NCI-H345 treated with DMSO at 0.1 percent for 48 hours (cell line): ENCODE measurements at regions not wholly inside any gene's neighbourhood (a gene's known extent, or its start where the extent isn't known, plus 50 kb on each side); places are given as distances from the start of the nearest gene placed in this dataset.

Experiments used
- DNase-seq: peaks from one replicate; lab custom pipeline; 2025; ENCODE audit not compliant: unreplicated experiment; lab: John Stamatoyannopoulos, UW

GRCh38 chr5:158485604-158486081 is 614.1 kb downstream of the EBF1 start:
- no peak for DNase-seq

- DNase-seq: no peak
Observed at GRCh38 chr5:158485047-158485446, 614.7 kb downstream of the EBF1 start.

GRCh38 chr5:158484150-158484549 is 615.6 kb downstream of the EBF1 start:
- no peak for DNase-seq

- no peak for DNase-seq
Observed at GRCh38 chr5:158483281-158483860, 616.3 kb downstream of the EBF1 start.

GRCh38 chr5:158482125-158482524 is 617.6 kb downstream of the EBF1 start:
- DNase-seq: no peak

DNA sequence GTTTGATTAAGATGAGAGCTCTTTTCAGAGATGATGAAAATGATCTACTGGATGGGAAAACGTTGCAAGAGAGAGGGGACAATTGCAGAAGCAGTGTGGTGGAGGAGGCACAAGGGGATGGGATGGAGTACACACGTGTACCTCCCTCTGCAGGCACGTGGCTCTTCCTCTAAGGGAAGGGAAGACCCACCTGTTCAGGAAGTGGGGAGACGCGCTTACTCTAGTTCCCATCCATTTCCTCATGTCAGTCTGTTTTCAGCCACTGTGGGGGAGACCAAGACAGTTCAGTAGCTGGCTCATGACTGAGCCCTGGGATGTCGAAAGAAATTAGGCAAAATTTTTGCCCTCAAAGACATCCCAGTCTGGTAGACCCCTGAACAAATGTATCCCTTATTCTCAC is 619.2 kb upstream of the CLINT1 start:
- no peak for DNase-seq

DNA sequence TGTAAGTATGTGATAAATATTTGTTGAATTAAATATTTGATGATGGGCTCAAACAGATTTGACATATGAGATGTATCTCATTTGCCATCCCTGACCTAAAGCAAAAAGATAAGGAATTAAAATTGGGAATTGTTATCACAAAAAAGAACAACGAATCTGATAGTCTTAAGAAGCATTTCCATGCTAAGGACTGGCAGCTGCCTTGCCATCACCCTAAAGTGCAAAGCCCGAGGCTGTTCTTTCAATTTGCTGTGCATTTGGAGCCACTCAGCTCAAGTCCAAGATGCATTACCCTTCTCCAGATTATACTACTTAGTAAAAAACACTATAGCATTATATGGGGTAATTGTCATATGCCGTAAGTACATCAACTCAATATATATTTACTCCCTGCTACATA is 618.3 kb upstream of the CLINT1 start:
- no peak for DNase-seq

DNA sequence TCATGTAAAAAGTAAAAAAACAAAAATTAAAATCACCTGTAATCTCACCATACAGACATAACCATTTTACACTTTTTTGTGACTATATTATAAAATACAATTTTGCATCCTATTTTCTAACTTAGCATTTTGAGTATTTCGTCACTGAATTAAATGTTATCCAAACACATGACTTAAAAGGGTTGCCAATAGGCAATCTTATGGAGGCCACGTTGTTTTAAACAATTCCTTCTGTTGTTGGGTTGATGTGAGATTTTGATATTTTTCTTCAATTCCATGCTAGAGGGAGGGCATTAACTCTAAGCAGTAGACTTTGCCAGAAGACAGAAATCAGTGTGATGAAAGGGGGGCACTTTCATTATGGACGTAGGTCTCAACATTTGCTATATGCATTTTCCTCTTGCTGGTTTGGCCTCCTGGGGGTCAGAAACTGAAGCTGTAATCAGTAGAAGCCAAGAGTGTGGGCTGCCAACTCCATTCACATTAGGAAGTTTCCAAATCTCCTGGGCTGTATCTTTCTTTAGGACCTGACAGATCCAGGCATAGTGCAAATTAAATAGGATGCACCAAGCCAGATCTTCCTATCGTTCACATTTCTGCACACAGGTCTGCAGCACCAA is 614.2 kb upstream of the CLINT1 start:
- DNase-seq: no peak

DNA sequence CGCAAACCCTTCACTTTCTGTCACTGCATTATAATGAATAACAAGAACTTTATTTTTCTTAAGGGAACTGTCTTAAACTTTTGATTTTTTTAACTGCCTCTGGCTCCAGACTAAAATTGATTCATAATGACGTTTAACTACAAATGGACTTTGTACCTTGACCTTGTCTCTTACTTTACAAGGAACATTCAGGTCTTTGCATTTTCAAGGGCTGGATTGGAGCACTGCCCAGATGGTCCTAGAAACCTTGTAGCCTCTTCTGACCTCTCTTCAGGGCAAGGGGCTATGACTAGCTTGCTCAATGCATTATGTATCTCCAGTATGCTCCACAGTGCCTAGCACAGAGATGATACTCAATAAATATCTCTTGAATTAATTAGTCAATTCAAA is 612.6 kb upstream of the CLINT1 start:
- DNase-seq: no peak

- no peak for DNase-seq
Observed at GRCh38 chr5:158470764-158471534, 612.0 kb upstream of the CLINT1 start.

DNA sequence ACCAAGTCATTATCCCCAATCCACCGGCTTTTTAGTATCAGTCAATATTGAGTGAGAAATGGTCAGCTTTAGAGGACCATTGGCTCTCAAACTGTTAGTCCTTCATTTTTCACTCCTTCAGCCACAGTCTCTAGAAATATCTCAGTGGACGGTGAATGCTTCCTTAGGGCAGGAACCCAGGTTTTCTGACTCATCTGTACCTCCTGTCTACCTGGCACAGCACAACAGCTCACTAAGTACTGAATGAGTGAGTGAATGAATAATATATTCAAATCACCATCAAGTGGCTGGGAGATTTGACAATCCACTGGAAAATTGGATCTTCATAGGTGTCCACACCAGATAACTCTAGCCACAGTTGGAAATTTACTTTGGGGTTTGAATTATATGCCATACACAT is 609.5 kb upstream of the CLINT1 start:
- no peak for DNase-seq

DNA sequence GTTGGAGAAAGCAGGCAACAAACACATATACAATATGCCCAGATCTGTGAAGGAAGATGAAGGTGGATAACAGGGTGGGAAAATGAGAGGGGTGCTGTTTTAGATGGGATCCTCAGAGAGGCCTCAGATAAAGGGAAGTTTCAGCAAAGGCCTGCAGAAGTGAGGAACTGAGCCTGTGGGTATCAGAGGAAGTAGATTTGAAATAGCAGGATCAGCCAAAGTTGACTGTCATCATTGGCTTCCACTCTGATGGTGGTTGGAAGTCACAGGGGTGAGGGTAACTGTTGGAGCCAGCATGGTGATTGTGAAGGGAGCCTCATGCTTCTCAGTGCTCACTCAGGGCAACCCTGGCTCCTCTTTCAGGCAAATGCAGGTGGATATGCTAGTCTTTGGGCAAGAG is 607.2 kb upstream of the CLINT1 start:
- DNase-seq: no peak

- DNase-seq: no peak
Observed at GRCh38 chr5:158465086-158465972, 606.4 kb upstream of the CLINT1 start.

- no peak for DNase-seq
Observed at GRCh38 chr5:158464383-158464782, 605.4 kb upstream of the CLINT1 start.

DNA sequence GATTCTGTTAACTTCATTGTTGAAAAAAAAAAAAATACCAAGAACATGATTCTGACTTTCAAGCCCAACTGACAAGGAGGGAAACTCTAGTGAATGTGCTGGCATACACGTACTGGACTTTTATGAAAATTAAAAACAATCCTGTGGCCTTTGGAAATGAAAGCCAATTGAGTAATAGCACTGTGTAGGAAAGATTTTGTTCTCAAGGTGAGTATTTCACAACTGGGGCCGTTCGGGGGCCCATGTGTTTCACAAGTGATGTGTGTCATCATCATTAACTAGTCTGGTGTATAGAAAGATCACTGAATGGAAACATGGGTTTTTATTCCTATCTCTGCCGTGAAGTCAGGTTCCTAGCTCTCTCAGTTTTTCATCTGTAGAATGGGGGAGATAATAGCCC is 605.0 kb upstream of the CLINT1 start:
- DNase-seq: no peak

DNA sequence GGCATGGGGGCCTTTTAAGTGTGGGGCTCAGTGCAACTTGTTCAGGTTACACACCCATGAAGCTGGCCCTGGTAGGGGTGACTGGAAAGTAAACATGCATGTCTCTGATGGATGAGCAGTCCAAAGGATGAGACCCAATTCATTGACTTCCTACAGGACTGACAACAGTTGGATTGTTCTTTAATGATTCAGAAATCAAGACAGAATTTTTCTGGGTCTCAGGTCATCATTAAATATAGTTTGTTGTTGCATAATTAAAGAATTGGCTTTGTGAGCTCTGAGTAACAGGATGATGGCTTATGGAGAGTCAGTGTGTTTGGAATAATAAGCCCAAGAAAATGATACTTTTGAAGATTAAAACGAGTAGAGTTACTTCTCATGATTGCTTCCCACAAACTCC is 604.2 kb upstream of the CLINT1 start:
- DNase-seq: no peak

DNA sequence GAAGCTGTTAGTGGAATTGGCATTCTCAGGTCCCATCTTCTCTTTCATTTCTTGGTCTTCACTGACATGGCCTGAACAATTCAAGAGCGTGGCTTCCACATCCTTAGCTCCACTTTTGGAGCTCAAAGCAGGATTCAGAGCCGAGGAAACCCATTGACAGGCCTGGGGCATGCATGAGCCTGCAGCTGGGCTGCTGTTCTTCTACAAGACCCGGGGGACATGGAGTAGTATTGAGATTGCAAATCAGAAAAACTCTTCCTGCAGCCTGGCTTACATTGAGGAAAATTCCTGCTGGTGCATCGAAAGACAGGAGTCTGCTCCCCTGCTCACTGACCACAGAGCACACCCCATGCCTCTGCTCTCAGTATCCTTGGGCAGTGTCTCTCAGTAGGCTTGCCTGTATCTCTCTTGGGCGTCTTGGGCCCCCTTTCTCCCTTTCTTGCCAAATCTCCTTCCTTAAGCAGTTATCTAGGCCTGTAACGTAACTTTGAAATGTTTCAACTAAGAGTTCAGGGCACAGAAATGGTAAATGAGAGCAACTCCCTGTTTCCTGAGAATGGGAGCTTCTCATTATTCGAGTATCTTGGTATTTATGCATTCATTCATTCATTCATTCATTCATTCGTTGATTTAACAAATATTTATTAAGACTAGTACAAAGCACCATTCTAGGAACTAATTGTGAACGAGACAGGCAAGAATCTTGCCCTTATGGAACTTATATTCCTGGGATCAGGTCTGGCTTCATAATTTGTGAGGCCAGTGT is 603.6 kb upstream of the CLINT1 start:
- DNase-seq: no peak

DNA sequence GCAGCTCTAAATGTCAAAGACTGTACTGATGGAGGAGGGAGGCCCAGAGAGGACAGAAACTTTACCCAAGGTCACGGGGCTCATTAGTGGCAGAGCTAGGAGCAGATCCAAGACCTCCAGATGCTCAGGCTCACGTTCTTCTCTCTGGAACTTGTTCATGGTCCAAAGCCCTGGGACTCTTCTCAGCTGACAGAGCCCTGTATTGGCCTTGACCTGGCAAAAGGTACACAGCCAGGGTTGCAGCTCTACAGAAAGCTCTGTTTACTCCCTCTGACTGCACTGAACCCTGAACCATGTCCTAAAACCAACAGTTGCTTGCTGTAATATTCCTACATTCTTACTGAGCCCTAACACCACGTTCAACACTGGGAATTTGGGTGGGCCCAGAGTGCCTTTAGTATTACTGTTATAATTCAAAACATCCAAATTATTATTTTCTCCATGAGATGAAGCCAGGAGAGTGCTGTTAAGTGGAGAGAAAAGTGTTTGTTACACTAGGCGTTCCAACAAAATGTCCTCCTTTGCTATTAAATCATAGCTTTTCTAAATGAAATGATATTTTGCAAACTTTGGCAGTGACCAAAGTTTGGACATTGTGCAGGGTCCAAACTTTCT is 602.4 kb upstream of the CLINT1 start:
- no peak for DNase-seq

DNA sequence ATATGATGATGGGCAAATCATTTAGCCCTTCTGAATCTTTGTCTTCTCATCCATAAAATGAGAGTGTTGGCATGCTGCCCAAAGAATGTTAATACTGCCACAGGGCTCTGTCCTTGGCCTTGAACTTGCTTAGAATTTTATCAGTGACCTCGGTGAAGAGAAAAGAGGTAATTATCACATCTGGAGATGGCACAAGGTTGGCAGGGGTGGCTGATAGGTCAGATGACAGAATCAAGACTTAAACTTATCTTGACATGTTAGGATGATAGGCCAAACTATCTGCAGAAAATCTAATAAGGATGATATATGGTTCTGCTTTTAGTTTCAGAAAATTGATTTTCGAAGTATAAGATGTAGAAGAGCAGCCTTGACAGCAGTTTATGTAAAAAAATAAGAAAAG is 599.1 kb upstream of the CLINT1 start:
- DNase-seq: no peak

DNA sequence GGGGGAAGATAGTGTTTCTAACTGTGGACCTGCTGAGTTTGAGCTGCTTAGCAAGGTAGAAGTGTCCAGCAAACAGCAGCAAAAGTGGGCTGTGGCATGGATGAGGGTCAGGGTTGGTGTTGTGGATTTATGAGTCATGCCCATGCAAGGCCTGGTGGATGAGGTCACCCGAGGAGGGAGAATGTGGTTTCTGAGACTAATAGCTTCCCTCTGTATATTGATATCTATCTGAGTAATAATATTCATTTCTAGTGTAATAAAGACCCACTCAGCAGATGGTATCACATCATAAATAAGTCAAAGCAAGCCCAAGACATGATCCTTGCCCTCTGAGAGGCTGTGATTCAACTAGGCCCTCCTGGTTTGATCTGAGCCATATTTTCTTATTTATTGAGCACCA is 597.8 kb upstream of the CLINT1 start:
- no peak for DNase-seq
